GM19043 (cell line): ENCODE measurements at regions not wholly inside any gene's neighbourhood (a gene's known extent, or its start where the extent isn't known, plus 50 kb on each side); places are given as distances from the start of the nearest gene placed in this dataset.

Source experiments
- ATAC-seq: cut with Tn5 transposase; IDR thresholded peaks from one replicate; pipeline ENCODE4 v1.9.1; 2021; ENCODE audit warnings: low read depth; ENCODE audit not compliant: unreplicated experiment

DNA sequence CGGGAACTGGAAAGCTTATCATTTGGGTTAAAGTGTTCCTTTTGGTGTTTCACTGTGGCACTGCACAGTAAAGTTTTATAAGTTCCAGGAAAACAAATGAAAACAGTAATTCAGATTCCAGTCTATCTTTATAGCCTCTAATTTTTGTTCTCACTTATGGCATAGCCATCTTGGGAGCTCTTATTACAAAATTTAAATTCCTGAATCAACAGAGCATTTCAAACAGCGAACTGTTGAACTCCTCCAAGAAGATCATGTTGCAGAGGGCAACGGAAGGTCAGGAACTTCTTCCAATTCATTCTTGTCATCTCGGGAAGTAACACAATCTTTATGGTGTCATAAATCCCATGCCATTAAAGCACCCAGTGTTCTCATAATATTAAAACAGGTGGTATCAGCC, 229.1 kb downstream of the KCNC2 start:
- ATAC-seq = no peak

DNA sequence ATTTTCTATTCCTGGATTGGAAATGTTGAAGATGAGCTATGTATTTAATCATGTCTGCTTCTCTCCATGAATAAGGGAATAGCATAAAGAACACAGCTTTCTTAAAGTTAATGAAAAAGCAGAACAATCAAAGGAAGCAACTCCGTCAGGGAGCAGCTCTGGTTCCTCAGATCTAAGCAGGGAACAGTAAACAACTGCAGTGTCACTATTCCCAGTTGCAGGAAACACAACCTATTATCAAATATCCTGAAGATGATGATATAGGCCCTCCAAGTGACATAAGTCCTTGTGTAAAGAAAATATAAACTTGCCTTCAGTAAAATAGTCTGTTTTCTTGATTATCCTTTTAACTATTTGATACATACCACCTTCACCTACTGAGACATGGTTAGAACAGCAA, 228.1 kb downstream of the KCNC2 start:
- ATAC-seq = no peak

DNA sequence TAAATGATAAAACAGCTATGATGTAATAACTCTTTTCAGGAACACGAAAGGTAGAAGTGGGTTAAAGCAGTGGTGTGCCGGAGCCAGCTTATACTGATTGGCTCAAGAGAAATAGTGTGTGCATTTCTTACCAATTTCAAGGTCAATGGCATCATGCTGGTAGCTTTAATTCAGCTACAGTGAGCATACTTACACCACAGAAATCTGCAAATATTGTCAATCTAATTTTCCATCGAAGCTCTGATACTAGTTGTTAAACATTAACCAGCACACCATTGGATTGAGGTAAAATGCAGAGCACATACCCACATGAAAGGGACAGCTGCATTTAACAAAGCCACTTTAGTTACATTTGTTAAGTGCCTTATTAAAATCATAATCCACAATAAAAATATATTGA, 225.7 kb downstream of the KCNC2 start:
- ATAC-seq = no peak

DNA sequence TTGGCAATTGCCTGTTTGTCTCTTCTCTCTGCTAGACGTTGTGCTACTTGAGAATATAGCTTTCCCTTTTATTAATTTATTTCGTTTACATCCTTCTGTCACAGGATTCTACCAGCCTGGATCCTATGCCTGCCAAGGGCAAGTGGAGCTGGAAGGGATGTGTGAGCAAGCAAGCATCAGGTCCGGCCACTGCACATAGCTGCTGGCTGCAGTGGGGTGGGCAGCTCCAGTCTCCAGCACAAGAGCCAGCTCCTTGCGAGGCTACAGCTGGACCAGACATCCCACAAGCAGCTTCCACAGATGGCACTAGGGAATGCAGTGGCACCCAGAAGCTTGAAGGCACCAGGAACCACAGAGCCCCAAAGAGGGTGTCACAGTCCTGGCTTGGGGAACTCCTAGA, 225.0 kb downstream of the KCNC2 start:
- ATAC-seq = no peak

DNA sequence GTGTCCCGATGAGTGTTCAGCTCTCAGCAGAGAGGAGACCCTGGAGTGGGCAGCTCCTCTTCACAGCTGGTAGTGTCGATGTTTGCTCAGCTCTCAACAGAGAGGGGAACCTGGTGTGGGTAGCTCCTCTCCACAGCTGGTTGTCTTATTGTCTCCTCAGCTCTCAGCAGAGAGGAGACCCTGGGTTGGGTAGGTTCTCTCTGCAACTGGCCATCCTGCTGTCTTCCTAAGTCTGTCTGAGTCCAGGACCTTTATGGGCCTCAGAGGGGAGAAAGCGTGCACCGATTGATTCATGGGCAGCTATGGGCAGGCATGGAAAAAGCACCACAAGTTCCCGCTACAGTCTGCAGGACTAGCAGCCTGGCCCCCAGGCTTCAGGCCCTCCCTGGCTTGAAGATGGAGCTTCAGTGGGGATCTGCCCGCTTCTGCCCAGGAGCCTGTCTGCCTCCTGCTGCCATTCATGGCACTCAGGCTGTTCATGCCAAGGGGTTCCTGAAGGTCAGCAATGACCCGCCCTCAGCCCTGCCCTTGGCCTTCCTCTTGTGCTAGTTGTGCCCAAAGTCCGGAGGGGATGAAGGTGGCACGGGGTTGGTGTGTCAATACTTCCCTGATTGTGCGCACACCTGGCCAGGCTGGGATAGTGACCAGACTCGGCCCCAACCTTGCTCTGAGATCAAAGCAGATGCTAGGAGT, 224.2 kb downstream of the KCNC2 start:
- ATAC-seq = no peak

DNA sequence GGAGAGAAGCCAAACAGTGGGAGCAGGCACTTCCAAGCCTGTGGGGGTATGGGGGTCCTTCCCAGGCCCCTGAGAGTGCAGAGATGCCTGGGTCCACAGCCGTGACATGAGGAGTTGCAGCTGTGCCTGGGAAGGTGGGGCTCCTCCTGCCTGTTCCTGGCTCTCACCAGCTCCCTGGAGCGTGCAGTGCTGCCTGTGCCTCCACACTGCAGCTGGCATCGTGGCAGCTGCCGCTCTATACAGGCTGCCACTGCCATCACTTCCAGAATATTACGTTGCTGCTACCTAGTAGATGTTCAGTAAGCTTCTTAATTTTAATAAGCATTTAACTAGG, 223.7 kb downstream of the KCNC2 start:
- no peak for ATAC-seq

DNA sequence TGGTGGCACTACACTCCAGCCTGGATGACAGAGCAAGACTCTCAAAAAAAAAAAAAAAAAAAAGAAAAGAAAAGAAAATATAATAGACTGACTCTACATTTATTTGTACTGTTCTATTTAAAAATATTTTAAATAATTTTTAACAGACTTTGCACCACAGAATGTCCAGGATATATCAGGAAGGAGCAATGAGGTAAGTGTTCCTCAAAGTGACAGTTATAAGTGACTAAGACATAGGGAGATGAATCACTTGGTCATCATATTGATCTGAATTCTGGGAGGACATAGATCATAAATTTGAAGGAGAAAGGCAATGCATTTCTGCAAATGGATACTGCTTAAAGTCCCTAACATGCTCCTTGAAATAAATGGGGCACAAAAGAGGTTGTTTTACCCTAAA, 221.5 kb downstream of the KCNC2 start:
- no peak for ATAC-seq
